ENCODE measurements at regions not wholly inside any gene's neighbourhood (a gene's known extent, or its start where the extent isn't known, plus 50 kb on each side); places are given as distances from the start of the nearest gene placed in this dataset.

DNA sequence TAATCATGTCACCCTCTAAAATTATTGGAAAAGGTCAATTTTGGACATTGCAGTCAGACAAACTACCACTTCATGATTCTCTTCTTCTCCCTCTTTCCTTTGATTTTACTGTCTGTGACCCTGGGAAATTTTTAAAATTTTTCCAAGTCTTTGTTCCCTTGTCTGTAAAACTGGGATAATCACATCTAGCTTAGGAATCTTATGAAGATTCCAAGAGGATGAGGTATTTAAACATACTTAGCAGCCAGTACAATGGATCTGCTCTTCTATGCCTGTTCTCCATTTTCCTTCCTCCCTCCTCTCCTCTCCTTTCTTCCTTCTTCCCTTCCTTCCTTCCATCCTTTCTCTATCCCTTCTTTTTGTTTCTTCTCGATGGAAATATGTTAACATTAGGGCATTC is 651.6 kb upstream of the MARCKS start:
- Histone ChIP-seq H3K4me3 (ENCODE audit: low read depth in 2 of 2, low read length in 2 of 2) (no peak overlapping the region), H3K9me3 (ENCODE audit: control insufficient read depth, insufficient read depth, low read depth, low read length) (no peaks in the 10 kb centered on the region), H3K27ac (ENCODE audit: low read length) (no peak overlapping the region), H3K4me1 (ENCODE audit: control insufficient read depth, insufficient read depth, low read length) (no peaks in the 10 kb centered on the region), H3K27me3 (ENCODE audit: control insufficient read depth, insufficient read depth, low read length) (no peaks in the 10 kb centered on the region), H3K36me3 (ENCODE audit: control insufficient read depth, insufficient read depth, low read length) (no peaks in the 10 kb centered on the region)
- intact Hi-C loops (cut with micrococcal nuclease; ENCODE audit: unreplicated experiment) (no loop called here), in situ Hi-C loops (cut with HindIII; ENCODE audit: low pct_unique_long_range_greater_than_20kb, low sequenced_read_pairs) (no loop called here)
- no peak for ATAC-seq
- ChIA-PET CTCF (no interaction called here), POLR2A (no interaction called here)
- no peak for DNase-seq (ENCODE audit: low read depth, low spot score)
- TF ChIP-seq SIN3A (IDR thresholded peaks at IDR 0.05; ENCODE audit: borderline replicate concordance, insufficient read depth, low read depth, low read length) (no peak), TCF7L2 (IDR thresholded peaks at IDR 0.05; ENCODE audit: low read depth, low read length) (no peak), POLR2AphosphoS5 (IDR thresholded peaks at IDR 0.05; ENCODE audit: low read depth, low read length) (no peak)
- TF ChIP-seq, protein P1, sequence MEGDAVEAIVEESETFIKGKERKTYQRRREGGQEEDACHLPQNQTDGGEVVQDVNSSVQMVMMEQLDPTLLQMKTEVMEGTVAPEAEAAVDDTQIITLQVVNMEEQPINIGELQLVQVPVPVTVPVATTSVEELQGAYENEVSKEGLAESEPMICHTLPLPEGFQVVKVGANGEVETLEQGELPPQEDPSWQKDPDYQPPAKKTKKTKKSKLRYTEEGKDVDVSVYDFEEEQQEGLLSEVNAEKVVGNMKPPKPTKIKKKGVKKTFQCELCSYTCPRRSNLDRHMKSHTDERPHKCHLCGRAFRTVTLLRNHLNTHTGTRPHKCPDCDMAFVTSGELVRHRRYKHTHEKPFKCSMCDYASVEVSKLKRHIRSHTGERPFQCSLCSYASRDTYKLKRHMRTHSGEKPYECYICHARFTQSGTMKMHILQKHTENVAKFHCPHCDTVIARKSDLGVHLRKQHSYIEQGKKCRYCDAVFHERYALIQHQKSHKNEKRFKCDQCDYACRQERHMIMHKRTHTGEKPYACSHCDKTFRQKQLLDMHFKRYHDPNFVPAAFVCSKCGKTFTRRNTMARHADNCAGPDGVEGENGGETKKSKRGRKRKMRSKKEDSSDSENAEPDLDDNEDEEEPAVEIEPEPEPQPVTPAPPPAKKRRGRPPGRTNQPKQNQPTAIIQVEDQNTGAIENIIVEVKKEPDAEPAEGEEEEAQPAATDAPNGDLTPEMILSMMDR (IDR thresholded peaks at IDR 0.05): no peak
- TF ChIP-seq, protein P2, sequence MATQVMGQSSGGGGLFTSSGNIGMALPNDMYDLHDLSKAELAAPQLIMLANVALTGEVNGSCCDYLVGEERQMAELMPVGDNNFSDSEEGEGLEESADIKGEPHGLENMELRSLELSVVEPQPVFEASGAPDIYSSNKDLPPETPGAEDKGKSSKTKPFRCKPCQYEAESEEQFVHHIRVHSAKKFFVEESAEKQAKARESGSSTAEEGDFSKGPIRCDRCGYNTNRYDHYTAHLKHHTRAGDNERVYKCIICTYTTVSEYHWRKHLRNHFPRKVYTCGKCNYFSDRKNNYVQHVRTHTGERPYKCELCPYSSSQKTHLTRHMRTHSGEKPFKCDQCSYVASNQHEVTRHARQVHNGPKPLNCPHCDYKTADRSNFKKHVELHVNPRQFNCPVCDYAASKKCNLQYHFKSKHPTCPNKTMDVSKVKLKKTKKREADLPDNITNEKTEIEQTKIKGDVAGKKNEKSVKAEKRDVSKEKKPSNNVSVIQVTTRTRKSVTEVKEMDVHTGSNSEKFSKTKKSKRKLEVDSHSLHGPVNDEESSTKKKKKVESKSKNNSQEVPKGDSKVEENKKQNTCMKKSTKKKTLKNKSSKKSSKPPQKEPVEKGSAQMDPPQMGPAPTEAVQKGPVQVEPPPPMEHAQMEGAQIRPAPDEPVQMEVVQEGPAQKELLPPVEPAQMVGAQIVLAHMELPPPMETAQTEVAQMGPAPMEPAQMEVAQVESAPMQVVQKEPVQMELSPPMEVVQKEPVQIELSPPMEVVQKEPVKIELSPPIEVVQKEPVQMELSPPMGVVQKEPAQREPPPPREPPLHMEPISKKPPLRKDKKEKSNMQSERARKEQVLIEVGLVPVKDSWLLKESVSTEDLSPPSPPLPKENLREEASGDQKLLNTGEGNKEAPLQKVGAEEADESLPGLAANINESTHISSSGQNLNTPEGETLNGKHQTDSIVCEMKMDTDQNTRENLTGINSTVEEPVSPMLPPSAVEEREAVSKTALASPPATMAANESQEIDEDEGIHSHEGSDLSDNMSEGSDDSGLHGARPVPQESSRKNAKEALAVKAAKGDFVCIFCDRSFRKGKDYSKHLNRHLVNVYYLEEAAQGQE (IDR thresholded peaks at IDR 0.05; ENCODE audit: insufficient read depth in 1 of 2, low read depth in 2 of 2, low read length in 1 of 2): no peak
- no TSS peak for BruUV-seq (replicated peaks)

DNA sequence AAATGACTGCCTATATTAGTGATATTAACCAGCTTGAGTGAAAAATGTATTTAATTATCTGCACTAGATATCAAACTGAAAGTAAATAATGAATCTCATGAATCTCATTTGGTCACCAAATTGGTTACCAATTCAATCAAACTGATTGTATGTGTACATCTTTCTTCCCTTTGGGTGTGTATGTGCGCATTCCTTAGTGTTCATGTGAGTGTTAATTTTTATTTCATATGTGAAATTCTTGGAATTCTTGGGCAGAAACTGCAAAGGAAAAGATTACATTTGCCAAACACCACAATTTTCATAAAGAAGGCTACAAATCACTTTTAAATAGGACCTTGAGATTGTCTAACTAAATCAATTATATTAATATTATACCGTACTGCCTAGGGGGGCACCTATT is 648.4 kb upstream of the MARCKS start:
- Histone ChIP-seq H3K27ac (ENCODE audit: low read length) (no peak overlapping the region), H3K4me3 (ENCODE audit: low read depth in 2 of 2, low read length in 2 of 2) (no peak overlapping the region), H3K27me3 (ENCODE audit: control insufficient read depth, insufficient read depth, low read length) (no peaks in the 10 kb centered on the region), H3K4me1 (ENCODE audit: control insufficient read depth, insufficient read depth, low read length) (no peaks in the 10 kb centered on the region), H3K36me3 (ENCODE audit: control insufficient read depth, insufficient read depth, low read length) (no peaks in the 10 kb centered on the region), H3K9me3 (ENCODE audit: control insufficient read depth, insufficient read depth, low read depth, low read length) (no peaks in the 10 kb centered on the region)
- no TSS peak for BruUV-seq (replicated peaks)
- ChIA-PET POLR2A (no interaction called here), CTCF (no interaction called here)
- in situ Hi-C loops (cut with HindIII; ENCODE audit: low pct_unique_long_range_greater_than_20kb, low sequenced_read_pairs) (no loop called here), intact Hi-C loops (cut with micrococcal nuclease; ENCODE audit: unreplicated experiment) (no loop called here)
- no peak for ATAC-seq
- no peak for DNase-seq (ENCODE audit: low read depth, low spot score)
- TF ChIP-seq, protein P2 (IDR thresholded peaks at IDR 0.05; ENCODE audit: insufficient read depth in 1 of 2, low read depth in 2 of 2, low read length in 1 of 2): no peak
- TF ChIP-seq, protein P1 (IDR thresholded peaks at IDR 0.05): no peak
- TF ChIP-seq POLR2AphosphoS5 (IDR thresholded peaks at IDR 0.05; ENCODE audit: low read depth, low read length) (no peak), SIN3A (IDR thresholded peaks at IDR 0.05; ENCODE audit: borderline replicate concordance, insufficient read depth, low read depth, low read length) (no peak), TCF7L2 (IDR thresholded peaks at IDR 0.05; ENCODE audit: low read depth, low read length) (no peak)
